ENCODE measurements at regions not wholly inside any gene's neighbourhood (a gene's known extent, or its start where the extent isn't known, plus 50 kb on each side); places are given as distances from the start of the nearest gene placed in this dataset.

- TF ChIP-seq EZH2phosphoT487 (IDR thresholded peaks at IDR 0.05; ENCODE audit: low read length): no peak
- TF ChIP-seq EZH2 (optimal IDR thresholded peaks at IDR 0.05; ENCODE audit: low read depth, low read length): no peak
- no peak for TF ChIP-seq CTCF (IDR thresholded peaks at IDR 0.05; ENCODE audit: low read length)
- Histone ChIP-seq H3K9me3 (replicated peaks; ENCODE audit: insufficient read depth, low read length) (no peaks in the 10 kb centered on the region), H3K4me1 (ENCODE audit: low read length) (no peaks in the 10 kb centered on the region), H2AFZ (ENCODE audit: low read length) (no peak overlapping the region), H3K4me3 (ENCODE audit: low read length) (no peak overlapping the region), H3K27ac (ENCODE audit: low read length) (no peak overlapping the region), H4K20me1 (ENCODE audit: insufficient read depth, low read length) (no peaks in the 10 kb centered on the region), H3K36me3 (replicated peaks; ENCODE audit: insufficient read depth, low read length) (no peaks in the 10 kb centered on the region), H3K4me2 (ENCODE audit: low read depth, low read length) (no peak overlapping the region), H3K9me2 (replicated peaks; ENCODE audit: insufficient read depth, low read length) (no peaks in the 10 kb centered on the region), H3K79me2 (ENCODE audit: low read length) (no peaks in the 10 kb centered on the region), H3K27me3 (replicated peaks; ENCODE audit: insufficient read depth, low read length) (no peaks in the 10 kb centered on the region), H3K9ac (ENCODE audit: low read length) (no peak overlapping the region), H3F3A (ENCODE audit: insufficient read depth, low read length) (no peaks in the 10 kb centered on the region)
- DNase-seq: no peak
Measured at GRCh38 chr13:78215458-78216108, 297.0 kb upstream of the EDNRB start.

GRCh38 chr13:78201411-78201810 is 282.8 kb upstream of the EDNRB start:
- Histone ChIP-seq H3K36me3 (replicated peaks; ENCODE audit: insufficient read depth, low read length) (no peaks in the 10 kb centered on the region), H3K4me1 (ENCODE audit: low read length) (no peaks in the 10 kb centered on the region), H3K4me2 (ENCODE audit: low read depth, low read length) (no peak overlapping the region), H4K20me1 (ENCODE audit: insufficient read depth, low read length) (no peaks in the 10 kb centered on the region), H3K9me2 (replicated peaks; ENCODE audit: insufficient read depth, low read length) (no peaks in the 10 kb centered on the region), H3K27ac (ENCODE audit: low read length) (no peak overlapping the region), H3K9ac (ENCODE audit: low read length) (no peak overlapping the region), H3K79me2 (ENCODE audit: low read length) (no peaks in the 10 kb centered on the region), H3K4me3 (ENCODE audit: low read length) (no peak overlapping the region), H3K27me3 (replicated peaks; ENCODE audit: insufficient read depth, low read length) (no peaks in the 10 kb centered on the region), H3K9me3 (replicated peaks; ENCODE audit: insufficient read depth, low read length) (no peaks in the 10 kb centered on the region), H2AFZ (ENCODE audit: low read length) (no peak overlapping the region), H3F3A (ENCODE audit: insufficient read depth, low read length) (no peaks in the 10 kb centered on the region)
- no peak for DNase-seq
- TF ChIP-seq EZH2phosphoT487 (IDR thresholded peaks at IDR 0.05; ENCODE audit: low read length) (no peak), EZH2 (optimal IDR thresholded peaks at IDR 0.05; ENCODE audit: low read depth, low read length) (no peak), CTCF (IDR thresholded peaks at IDR 0.05; ENCODE audit: low read length) (no peak)

GRCh38 chr13:78198821-78199220 is 280.2 kb upstream of the EDNRB start:
- no peak overlapping the region for H3K4me2 ChIP-seq (ENCODE audit: low read depth, low read length)
- H3K79me2 ChIP-seq (ENCODE audit: low read length): no peaks in the 10 kb centered on the region
- TF ChIP-seq EZH2 (optimal IDR thresholded peaks at IDR 0.05; ENCODE audit: low read depth, low read length) (no peak), EZH2phosphoT487 (IDR thresholded peaks at IDR 0.05; ENCODE audit: low read length) (no peak), CTCF (IDR thresholded peaks at IDR 0.05; ENCODE audit: low read length) (no peak)
- no peaks in the 10 kb centered on the region for H3K36me3 ChIP-seq (replicated peaks; ENCODE audit: insufficient read depth, low read length)
- no peak overlapping the region for H3K9ac ChIP-seq (ENCODE audit: low read length)
- no peaks in the 10 kb centered on the region for H4K20me1 ChIP-seq (ENCODE audit: insufficient read depth, low read length)
- no peaks in the 10 kb centered on the region for H3K27me3 ChIP-seq (replicated peaks; ENCODE audit: insufficient read depth, low read length)
- no peaks in the 10 kb centered on the region for H3K9me2 ChIP-seq (replicated peaks; ENCODE audit: insufficient read depth, low read length)
- no peaks in the 10 kb centered on the region for H3K4me1 ChIP-seq (ENCODE audit: low read length)
- H2AFZ ChIP-seq (ENCODE audit: low read length): no peak overlapping the region
- H3K4me3 ChIP-seq (ENCODE audit: low read length): no peak overlapping the region
- no peaks in the 10 kb centered on the region for H3F3A ChIP-seq (ENCODE audit: insufficient read depth, low read length)
- DNase-seq: no peak
- no peaks in the 10 kb centered on the region for H3K9me3 ChIP-seq (replicated peaks; ENCODE audit: insufficient read depth, low read length)
- H3K27ac ChIP-seq (ENCODE audit: low read length): no peak overlapping the region

Data from MM.1S (cell line).